ENCODE measurements at regions not wholly inside any gene's neighbourhood (a gene's known extent, or its start where the extent isn't known, plus 50 kb on each side); places are given as distances from the start of the nearest gene placed in this dataset.

DNA sequence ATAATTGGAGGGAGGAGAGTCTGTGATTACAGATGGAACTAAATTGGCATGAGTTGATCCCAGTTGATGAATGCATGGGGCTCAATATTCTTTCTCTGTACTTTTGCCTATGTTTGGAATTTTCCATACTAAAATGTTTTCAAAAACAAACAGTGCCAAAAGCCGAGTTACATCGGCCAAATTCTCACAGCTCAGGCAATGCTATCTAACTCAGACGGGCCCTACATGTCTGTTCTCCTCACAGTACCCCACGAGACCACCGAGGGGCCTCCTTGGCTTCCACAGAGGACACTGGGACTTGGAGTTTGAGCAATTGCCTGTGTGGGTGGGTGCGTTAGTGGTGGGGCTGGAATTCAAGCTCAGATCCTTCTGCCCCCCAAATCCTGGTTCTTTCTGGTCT, 413.2 kb downstream of the CDH26 start (continued):
- TF ChIP-seq, protein P1, sequence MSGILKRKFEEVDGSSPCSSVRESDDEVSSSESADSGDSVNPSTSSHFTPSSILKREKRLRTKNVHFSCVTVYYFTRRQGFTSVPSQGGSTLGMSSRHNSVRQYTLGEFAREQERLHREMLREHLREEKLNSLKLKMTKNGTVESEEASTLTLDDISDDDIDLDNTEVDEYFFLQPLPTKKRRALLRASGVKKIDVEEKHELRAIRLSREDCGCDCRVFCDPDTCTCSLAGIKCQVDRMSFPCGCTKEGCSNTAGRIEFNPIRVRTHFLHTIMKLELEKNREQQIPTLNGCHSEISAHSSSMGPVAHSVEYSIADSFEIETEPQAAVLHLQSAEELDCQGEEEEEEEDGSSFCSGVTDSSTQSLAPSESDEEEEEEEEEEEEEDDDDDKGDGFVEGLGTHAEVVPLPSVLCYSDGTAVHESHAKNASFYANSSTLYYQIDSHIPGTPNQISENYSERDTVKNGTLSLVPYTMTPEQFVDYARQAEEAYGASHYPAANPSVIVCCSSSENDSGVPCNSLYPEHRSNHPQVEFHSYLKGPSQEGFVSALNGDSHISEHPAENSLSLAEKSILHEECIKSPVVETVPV (CRISPR knock-in tag; IDR thresholded peaks at IDR 0.05): no peak
- TF ChIP-seq ARNTL (CRISPR knock-in tag; IDR thresholded peaks at IDR 0.05; ENCODE audit: borderline replicate concordance, low read depth): no peak

DNA sequence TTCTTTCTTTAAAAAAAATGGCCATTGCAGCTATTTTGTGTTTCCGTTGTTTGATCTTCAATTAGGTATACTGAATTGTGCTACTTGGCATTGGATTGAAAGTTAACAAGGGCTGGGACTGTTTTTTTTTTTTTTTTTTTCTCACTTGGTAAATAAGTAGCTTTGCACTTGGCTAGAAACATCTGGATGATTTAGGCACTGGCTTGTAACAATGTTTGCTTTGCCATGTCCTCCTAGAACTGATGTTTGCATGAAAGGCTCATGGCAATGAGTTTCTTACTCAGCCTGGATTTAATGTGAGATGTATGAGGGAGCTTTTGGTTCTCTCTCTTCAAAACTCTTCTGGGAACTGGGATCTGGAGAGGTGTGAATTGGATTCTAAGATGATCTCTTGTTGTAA, 414.1 kb downstream of the CDH26 start:
- ATAC-seq: no peak
- TF ChIP-seq GLIS3 (CRISPR knock-in tag; IDR thresholded peaks at IDR 0.05) (no peak), ZNF70 (CRISPR knock-in tag; IDR thresholded peaks at IDR 0.05) (no peak), ESRRG (CRISPR knock-in tag; IDR thresholded peaks at IDR 0.05) (no peak), ISL1 (CRISPR knock-in tag; IDR thresholded peaks at IDR 0.05) (no peak), ZNF8 (CRISPR knock-in tag; IDR thresholded peaks at IDR 0.05) (no peak), RARB (CRISPR knock-in tag; IDR thresholded peaks at IDR 0.05) (no peak), BACH2 (CRISPR knock-in tag; IDR thresholded peaks at IDR 0.05; ENCODE audit: borderline replicate concordance) (no peak), CSDC2 (CRISPR knock-in tag; IDR thresholded peaks at IDR 0.05) (no peak), OSR1 (CRISPR knock-in tag; IDR thresholded peaks at IDR 0.05) (no peak), PPARA (CRISPR knock-in tag; IDR thresholded peaks at IDR 0.05; ENCODE audit: borderline replicate concordance) (no peak), TOX (CRISPR knock-in tag; IDR thresholded peaks at IDR 0.05; ENCODE audit: borderline replicate concordance) (no peak), ZC3H10 (CRISPR knock-in tag; IDR thresholded peaks at IDR 0.05) (no peak), ZFP30 (CRISPR knock-in tag; IDR thresholded peaks at IDR 0.05) (no peak), ZFP3 (CRISPR knock-in tag; IDR thresholded peaks at IDR 0.05) (no peak), ZNF565 (CRISPR knock-in tag; conservative IDR thresholded peaks at IDR 0.05; ENCODE audit: low read depth) (no peak)
- TF ChIP-seq, protein P1 (CRISPR knock-in tag; IDR thresholded peaks at IDR 0.05): no peak
- TF ChIP-seq, protein P2, sequence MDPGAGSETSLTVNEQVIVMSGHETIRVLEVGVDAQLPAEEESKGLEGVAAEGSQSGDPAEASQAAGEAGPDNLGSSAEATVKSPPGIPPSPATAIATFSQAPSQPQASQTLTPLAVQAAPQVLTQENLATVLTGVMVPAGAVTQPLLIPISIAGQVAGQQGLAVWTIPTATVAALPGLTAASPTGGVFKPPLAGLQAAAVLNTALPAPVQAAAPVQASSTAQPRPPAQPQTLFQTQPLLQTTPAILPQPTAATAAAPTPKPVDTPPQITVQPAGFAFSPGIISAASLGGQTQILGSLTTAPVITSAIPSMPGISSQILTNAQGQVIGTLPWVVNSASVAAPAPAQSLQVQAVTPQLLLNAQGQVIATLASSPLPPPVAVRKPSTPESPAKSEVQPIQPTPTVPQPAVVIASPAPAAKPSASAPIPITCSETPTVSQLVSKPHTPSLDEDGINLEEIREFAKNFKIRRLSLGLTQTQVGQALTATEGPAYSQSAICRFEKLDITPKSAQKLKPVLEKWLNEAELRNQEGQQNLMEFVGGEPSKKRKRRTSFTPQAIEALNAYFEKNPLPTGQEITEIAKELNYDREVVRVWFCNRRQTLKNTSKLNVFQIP (CRISPR knock-in tag; IDR thresholded peaks at IDR 0.05; ENCODE audit: borderline replicate concordance, low read depth): no peak
- TF ChIP-seq, protein P3, sequence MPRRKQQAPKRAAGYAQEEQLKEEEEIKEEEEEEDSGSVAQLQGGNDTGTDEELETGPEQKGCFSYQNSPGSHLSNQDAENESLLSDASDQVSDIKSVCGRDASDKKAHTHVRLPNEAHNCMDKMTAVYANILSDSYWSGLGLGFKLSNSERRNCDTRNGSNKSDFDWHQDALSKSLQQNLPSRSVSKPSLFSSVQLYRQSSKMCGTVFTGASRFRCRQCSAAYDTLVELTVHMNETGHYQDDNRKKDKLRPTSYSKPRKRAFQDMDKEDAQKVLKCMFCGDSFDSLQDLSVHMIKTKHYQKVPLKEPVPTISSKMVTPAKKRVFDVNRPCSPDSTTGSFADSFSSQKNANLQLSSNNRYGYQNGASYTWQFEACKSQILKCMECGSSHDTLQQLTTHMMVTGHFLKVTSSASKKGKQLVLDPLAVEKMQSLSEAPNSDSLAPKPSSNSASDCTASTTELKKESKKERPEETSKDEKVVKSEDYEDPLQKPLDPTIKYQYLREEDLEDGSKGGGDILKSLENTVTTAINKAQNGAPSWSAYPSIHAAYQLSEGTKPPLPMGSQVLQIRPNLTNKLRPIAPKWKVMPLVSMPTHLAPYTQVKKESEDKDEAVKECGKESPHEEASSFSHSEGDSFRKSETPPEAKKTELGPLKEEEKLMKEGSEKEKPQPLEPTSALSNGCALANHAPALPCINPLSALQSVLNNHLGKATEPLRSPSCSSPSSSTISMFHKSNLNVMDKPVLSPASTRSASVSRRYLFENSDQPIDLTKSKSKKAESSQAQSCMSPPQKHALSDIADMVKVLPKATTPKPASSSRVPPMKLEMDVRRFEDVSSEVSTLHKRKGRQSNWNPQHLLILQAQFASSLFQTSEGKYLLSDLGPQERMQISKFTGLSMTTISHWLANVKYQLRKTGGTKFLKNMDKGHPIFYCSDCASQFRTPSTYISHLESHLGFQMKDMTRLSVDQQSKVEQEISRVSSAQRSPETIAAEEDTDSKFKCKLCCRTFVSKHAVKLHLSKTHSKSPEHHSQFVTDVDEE (CRISPR knock-in tag; IDR thresholded peaks at IDR 0.05): no peak
- TF ChIP-seq, protein P4, sequence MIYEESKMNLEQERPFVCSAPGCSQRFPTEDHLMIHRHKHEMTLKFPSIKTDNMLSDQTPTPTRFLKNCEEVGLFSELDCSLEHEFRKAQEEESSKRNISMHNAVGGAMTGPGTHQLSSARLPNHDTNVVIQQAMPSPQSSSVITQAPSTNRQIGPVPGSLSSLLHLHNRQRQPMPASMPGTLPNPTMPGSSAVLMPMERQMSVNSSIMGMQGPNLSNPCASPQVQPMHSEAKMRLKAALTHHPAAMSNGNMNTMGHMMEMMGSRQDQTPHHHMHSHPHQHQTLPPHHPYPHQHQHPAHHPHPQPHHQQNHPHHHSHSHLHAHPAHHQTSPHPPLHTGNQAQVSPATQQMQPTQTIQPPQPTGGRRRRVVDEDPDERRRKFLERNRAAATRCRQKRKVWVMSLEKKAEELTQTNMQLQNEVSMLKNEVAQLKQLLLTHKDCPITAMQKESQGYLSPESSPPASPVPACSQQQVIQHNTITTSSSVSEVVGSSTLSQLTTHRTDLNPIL (CRISPR knock-in tag; IDR thresholded peaks at IDR 0.05; ENCODE audit: low read depth): no peak

DNA sequence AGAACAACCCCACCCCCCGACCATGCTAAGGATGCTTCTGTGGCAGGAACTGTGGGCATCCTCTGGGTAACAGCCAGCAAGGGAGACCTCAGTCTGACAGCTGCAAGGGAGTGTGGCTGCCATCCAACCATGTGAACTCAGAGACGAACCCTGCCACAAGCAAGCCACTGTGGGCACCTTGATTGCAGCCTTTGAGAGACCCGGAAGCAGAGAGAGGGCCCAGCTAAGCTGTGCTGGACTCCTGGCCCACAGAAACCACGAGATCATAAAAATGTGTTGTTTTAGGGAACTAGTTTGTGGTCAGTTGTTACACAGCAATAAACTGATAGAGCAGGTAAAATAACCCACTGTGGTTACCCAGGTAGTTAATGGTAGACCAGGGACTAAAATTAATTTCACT, 414.6 kb downstream of the CDH26 start:
- no peak for ATAC-seq
- TF ChIP-seq PPARA (CRISPR knock-in tag; IDR thresholded peaks at IDR 0.05; ENCODE audit: borderline replicate concordance) (no peak), RARB (CRISPR knock-in tag; IDR thresholded peaks at IDR 0.05) (no peak), SNAI2 (CRISPR knock-in tag; IDR thresholded peaks at IDR 0.05) (no peak), ARNTL (CRISPR knock-in tag; IDR thresholded peaks at IDR 0.05; ENCODE audit: borderline replicate concordance, low read depth) (no peak), OSR1 (CRISPR knock-in tag; IDR thresholded peaks at IDR 0.05) (no peak), ISL1 (CRISPR knock-in tag; IDR thresholded peaks at IDR 0.05) (no peak), ZC3H10 (CRISPR knock-in tag; IDR thresholded peaks at IDR 0.05) (no peak), ZFP3 (CRISPR knock-in tag; IDR thresholded peaks at IDR 0.05) (no peak), ZNF565 (CRISPR knock-in tag; conservative IDR thresholded peaks at IDR 0.05; ENCODE audit: low read depth) (no peak), ZNF70 (CRISPR knock-in tag; IDR thresholded peaks at IDR 0.05) (no peak), ZNF8 (CRISPR knock-in tag; IDR thresholded peaks at IDR 0.05) (no peak), CSDC2 (CRISPR knock-in tag; IDR thresholded peaks at IDR 0.05) (no peak)
- TF ChIP-seq, protein P1 (CRISPR knock-in tag; IDR thresholded peaks at IDR 0.05): no peak
- TF ChIP-seq, protein P5, sequence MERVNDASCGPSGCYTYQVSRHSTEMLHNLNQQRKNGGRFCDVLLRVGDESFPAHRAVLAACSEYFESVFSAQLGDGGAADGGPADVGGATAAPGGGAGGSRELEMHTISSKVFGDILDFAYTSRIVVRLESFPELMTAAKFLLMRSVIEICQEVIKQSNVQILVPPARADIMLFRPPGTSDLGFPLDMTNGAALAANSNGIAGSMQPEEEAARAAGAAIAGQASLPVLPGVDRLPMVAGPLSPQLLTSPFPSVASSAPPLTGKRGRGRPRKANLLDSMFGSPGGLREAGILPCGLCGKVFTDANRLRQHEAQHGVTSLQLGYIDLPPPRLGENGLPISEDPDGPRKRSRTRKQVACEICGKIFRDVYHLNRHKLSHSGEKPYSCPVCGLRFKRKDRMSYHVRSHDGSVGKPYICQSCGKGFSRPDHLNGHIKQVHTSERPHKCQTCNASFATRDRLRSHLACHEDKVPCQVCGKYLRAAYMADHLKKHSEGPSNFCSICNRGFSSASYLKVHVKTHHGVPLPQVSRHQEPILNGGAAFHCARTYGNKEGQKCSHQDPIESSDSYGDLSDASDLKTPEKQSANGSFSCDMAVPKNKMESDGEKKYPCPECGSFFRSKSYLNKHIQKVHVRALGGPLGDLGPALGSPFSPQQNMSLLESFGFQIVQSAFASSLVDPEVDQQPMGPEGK (CRISPR knock-in tag; IDR thresholded peaks at IDR 0.05; ENCODE audit: borderline replicate concordance): no peak
- TF ChIP-seq, protein P4 (CRISPR knock-in tag; IDR thresholded peaks at IDR 0.05; ENCODE audit: low read depth): no peak
